ENCODE measurements at regions not wholly inside any gene's neighbourhood (a gene's known extent, or its start where the extent isn't known, plus 50 kb on each side); places are given as distances from the start of the nearest gene placed in this dataset.

DNA sequence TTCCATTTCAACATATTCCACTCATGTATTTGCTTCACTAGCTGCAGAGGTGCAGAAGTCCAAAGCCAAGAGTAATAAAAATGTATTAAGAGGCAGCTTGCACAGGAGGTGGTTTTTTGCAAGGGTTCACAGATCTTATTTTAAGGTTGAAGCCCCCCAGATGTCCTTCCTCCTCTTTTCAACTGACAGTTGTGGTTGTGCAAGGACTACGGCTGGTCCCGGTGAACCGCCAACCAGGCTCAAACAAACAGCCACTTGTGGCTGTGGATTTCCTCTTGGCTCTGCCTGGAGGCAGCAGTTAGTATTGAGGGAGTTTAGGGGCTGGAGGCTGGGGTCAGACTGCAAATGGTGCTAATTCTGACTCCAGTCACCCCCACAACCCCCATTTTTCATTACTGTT lies 240.7 kb upstream of the TBC1D5 start:
- Mint-ChIP-seq H3K27me3 (ENCODE audit: low read depth) (no peaks in the 10 kb centered on the region), H3K4me3 (no peak overlapping the region), H3K36me3 (ENCODE audit: low read depth) (no peaks in the 10 kb centered on the region), H3K9me3 (no peaks in the 10 kb centered on the region), H3K27ac (ENCODE audit: unreplicated experiment) (no peak overlapping the region), H3K4me1 (no peaks in the 10 kb centered on the region)
- no peak for DNase-seq (ENCODE audit: low read depth, low spot score)
- TF ChIP-seq, protein P1, sequence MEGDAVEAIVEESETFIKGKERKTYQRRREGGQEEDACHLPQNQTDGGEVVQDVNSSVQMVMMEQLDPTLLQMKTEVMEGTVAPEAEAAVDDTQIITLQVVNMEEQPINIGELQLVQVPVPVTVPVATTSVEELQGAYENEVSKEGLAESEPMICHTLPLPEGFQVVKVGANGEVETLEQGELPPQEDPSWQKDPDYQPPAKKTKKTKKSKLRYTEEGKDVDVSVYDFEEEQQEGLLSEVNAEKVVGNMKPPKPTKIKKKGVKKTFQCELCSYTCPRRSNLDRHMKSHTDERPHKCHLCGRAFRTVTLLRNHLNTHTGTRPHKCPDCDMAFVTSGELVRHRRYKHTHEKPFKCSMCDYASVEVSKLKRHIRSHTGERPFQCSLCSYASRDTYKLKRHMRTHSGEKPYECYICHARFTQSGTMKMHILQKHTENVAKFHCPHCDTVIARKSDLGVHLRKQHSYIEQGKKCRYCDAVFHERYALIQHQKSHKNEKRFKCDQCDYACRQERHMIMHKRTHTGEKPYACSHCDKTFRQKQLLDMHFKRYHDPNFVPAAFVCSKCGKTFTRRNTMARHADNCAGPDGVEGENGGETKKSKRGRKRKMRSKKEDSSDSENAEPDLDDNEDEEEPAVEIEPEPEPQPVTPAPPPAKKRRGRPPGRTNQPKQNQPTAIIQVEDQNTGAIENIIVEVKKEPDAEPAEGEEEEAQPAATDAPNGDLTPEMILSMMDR (conservative IDR thresholded peaks at IDR 0.05), result no peak

DNA sequence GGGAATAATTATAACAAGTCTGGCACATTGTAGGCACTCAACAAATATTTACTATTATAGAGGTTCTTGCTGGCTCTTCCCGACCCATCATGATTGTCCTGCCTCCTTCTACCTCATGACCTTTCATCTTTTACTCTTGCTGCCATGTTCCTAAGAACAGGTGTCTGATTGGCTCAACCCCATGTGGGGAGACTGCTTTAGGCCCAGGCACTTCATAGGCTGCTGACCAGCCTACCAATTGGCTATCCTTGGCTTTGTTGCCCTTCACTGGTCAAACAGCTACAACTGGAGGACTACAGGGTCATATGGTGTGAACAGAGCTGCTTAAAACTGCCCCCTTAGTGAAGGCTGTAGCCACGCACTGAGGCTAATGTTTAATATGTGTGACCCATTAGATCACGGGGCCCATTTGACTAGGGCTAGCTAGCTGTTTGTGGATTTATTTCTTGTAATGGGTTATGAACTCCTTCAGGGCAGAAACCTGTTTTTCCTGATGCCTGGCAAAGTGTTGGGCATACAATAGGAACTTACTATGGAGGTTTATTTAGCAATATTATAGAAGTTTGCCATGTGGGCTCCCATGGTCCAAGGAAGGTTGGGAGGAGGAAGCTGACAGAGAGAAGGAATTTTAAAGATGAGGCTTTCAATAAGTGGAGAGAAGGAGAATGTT lies 239.9 kb upstream of the TBC1D5 start:
- H3K27ac Mint-ChIP-seq (ENCODE audit: unreplicated experiment), result peak overlapping the region; percentile 38
- H3K4me1 Mint-ChIP-seq, result no peaks in the 10 kb centered on the region
- H3K4me3 Mint-ChIP-seq, result no peak overlapping the region
- H3K27me3 Mint-ChIP-seq (ENCODE audit: low read depth), result no peaks in the 10 kb centered on the region
- TF ChIP-seq, protein P1 (conservative IDR thresholded peaks at IDR 0.05), result no peak
- DNase-seq (ENCODE audit: low read depth, low spot score), result no peak
- no peaks in the 10 kb centered on the region for H3K9me3 Mint-ChIP-seq
- H3K36me3 Mint-ChIP-seq (ENCODE audit: low read depth), result no peaks in the 10 kb centered on the region

DNA sequence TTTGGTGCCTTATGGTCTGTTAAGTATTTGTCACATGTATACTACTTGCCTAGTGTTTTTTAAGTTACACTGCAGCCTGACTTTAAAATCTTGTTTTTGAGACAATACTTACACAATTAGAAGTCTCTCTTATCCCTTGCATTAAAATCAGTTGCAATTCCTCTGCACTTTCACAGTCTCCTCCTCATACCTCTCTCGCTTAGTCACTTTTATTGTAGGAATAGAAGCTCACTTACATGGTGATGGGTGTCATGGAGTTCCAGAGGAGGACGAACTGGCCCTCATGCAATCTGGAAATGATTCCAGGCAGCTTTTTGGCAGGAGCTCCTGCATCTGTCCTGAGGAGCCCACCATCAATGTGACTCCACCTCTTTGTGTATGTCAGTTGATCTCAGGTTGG lies 238.4 kb upstream of the TBC1D5 start:
- Mint-ChIP-seq H3K36me3 (ENCODE audit: low read depth) (no peaks in the 10 kb centered on the region), H3K27me3 (ENCODE audit: low read depth) (no peaks in the 10 kb centered on the region), H3K4me3 (no peak overlapping the region), H3K9me3 (no peaks in the 10 kb centered on the region), H3K4me1 (no peaks in the 10 kb centered on the region), H3K27ac (ENCODE audit: unreplicated experiment) (no peak overlapping the region)
- TF ChIP-seq, protein P1 (conservative IDR thresholded peaks at IDR 0.05), result no peak
- DNase-seq (ENCODE audit: low read depth, low spot score), result no peak

DNA sequence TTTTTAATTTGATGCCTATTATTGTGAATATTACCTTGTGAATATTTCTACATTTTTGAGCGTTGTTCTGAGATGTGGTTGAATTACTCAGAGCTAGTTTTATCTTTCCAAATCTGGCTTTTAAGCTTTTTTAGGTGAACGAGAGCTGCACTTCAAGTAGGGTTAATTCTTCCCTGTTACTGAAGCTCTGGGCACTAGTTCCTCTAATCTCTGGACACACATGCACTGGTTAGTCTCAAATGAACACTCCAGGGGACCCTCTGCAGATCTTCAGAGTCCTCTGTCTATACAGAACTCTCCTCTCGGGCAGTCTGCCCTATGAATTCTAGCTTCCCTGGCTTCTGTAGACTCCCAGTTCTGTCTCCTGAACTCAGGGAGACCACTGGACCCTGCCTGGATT lies 237.5 kb upstream of the TBC1D5 start:
- Mint-ChIP-seq H3K4me3 (no peak overlapping the region), H3K4me1 (no peaks in the 10 kb centered on the region), H3K9me3 (no peaks in the 10 kb centered on the region), H3K36me3 (ENCODE audit: low read depth) (no peaks in the 10 kb centered on the region), H3K27ac (ENCODE audit: unreplicated experiment) (no peak overlapping the region), H3K27me3 (ENCODE audit: low read depth) (no peaks in the 10 kb centered on the region)
- TF ChIP-seq, protein P1 (conservative IDR thresholded peaks at IDR 0.05), result no peak
- DNase-seq (ENCODE audit: low read depth, low spot score), result no peak

DNA sequence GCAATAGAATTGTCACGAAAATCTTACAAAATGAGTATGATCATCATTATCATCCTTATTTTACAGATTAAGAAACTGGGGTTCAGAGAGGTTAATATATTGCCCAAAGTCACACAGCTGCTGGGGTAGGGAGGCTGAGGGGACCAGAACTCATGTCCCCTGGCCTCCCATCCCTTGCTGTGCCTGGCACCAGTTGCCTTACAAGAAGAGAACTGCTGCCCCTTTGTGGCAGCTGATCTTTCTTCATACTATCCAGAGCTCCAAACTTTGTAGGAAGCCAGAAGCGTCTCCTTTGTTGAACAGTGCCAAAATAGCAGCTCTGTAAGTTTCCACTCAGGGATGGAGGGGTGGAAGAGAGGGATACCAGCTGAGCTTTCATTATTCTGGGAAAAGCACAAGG lies 236.8 kb upstream of the TBC1D5 start:
- H3K4me3 Mint-ChIP-seq, result no peak overlapping the region

More for the DNA sequence above, 236.8 kb upstream of the TBC1D5 start:
- TF ChIP-seq, protein P1 (conservative IDR thresholded peaks at IDR 0.05), result no peak
- no peaks in the 10 kb centered on the region for H3K4me1 Mint-ChIP-seq
- no peak overlapping the region for H3K27ac Mint-ChIP-seq (ENCODE audit: unreplicated experiment)
- H3K36me3 Mint-ChIP-seq (ENCODE audit: low read depth), result no peaks in the 10 kb centered on the region
- H3K9me3 Mint-ChIP-seq, result no peaks in the 10 kb centered on the region
- DNase-seq (ENCODE audit: low read depth, low spot score), result no peak
- no peaks in the 10 kb centered on the region for H3K27me3 Mint-ChIP-seq (ENCODE audit: low read depth)
